ENCODE measurements at regions not wholly inside any gene's neighbourhood (a gene's known extent, or its start where the extent isn't known, plus 50 kb on each side); places are given as distances from the start of the nearest gene placed in this dataset.

DNA sequence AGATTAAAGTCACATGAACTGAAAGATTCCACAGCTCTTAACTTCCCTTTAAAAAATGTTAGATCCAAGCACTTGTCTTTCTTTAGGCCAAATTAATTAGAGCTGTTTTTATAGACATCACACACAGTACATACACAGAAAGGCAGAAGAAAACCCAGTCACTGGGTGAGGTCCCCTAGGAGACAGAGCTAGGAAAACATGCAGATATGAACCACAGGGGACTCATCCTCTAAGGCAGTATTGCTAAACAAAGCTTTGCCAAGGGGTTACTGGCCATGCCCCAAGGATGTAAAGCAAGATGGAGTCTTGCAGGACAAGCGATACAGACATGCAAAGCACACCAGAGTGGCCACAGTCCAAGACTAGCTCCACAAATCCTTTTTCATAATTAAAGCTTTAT lies 227.0 kb downstream of the SEMA6A start:
- TF ChIP-seq, protein P1, sequence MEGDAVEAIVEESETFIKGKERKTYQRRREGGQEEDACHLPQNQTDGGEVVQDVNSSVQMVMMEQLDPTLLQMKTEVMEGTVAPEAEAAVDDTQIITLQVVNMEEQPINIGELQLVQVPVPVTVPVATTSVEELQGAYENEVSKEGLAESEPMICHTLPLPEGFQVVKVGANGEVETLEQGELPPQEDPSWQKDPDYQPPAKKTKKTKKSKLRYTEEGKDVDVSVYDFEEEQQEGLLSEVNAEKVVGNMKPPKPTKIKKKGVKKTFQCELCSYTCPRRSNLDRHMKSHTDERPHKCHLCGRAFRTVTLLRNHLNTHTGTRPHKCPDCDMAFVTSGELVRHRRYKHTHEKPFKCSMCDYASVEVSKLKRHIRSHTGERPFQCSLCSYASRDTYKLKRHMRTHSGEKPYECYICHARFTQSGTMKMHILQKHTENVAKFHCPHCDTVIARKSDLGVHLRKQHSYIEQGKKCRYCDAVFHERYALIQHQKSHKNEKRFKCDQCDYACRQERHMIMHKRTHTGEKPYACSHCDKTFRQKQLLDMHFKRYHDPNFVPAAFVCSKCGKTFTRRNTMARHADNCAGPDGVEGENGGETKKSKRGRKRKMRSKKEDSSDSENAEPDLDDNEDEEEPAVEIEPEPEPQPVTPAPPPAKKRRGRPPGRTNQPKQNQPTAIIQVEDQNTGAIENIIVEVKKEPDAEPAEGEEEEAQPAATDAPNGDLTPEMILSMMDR (IDR thresholded peaks at IDR 0.05), result no peak
- TF ChIP-seq POLR2A (IDR thresholded peaks at IDR 0.05), result no peak
